ENCODE measurements at regions not wholly inside any gene's neighbourhood (a gene's known extent, or its start where the extent isn't known, plus 50 kb on each side); places are given as distances from the start of the nearest gene placed in this dataset.

DNA sequence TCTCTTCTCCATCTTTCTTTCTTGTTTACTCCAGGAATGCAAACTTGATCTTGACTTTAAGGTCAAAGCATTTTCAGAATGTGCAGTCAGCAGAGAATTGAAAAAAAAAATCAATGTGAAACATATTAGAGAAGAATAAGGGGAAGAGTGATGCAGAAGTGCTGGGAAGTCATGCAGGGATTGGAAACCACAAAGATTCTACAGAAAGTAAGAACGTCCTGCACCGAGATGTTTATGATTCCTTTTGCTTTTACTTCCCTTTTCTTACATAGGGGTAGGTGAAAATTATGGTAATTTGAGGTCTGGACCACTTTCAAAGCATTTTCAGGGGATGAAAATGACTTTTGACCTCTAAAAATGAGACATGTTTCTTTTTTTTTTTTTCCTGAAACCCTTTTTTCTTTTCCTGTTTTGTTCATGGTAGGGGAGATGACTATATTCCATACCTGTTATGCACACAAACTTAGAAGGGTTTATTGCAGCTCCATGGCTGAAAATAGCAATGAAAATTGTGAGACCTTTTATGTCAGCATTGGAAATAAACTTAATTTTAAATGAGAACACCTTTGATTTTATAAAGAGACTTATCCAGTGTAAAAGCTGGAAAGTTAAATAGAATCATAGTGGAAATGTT is 623.5 kb upstream of the TBL1XR1 start:
- no peak overlapping the region for H3K27ac ChIP-seq (ENCODE audit: low read depth, low read length)
- no peaks in the 10 kb centered on the region for H3K9me3 ChIP-seq (ENCODE audit: insufficient read depth, low read depth, low read length)
- H3K4me3 ChIP-seq (ENCODE audit: low read length): no peak overlapping the region
- peaks cover 7% of the 10 kb centered on the region; the same call in 1 of the 2 replicates for H3K4me1 ChIP-seq (ENCODE audit: insufficient read depth, low read length)
- no peak overlapping the region for H3K9ac ChIP-seq (ENCODE audit: low read depth, low read length)
- 92% methylated on average over 2 of the region's 2 CpGs for WGBS
- no peaks in the 10 kb centered on the region for H3K27me3 ChIP-seq (ENCODE audit: insufficient read depth, low read length)
- H3K36me3 ChIP-seq (ENCODE audit: insufficient read depth, low read length): no peaks in the 10 kb centered on the region

DNA sequence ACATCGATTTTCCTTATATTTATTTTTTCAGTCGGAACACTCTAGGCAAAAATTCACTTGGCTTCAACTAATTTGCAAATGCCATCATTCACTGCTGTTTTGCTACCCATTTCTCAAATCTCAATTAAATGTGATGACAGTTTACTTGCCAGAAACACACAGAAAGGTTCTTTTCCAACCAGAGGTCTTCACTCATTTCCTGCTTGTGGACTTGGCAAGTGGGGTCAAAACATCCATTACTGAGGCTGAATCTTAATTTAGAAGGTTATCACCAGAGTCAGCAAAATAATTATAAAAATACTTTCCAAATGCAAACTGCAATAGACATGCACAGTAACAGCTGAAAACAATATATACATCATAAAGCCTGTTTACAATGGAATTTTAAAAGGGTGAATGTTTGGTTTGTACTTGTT is 625.4 kb upstream of the TBL1XR1 start:
- Histone ChIP-seq H3K36me3 (ENCODE audit: insufficient read depth, low read length) (no peaks in the 10 kb centered on the region), H3K9me3 (ENCODE audit: insufficient read depth, low read depth, low read length) (no peaks in the 10 kb centered on the region), H3K27ac (ENCODE audit: low read depth, low read length) (no peak overlapping the region), H3K27me3 (ENCODE audit: insufficient read depth, low read length) (no peaks in the 10 kb centered on the region), H3K4me1 (ENCODE audit: insufficient read depth, low read length) (peaks cover 7% of the 10 kb centered on the region; the same call in 1 of the 2 replicates), H3K4me3 (ENCODE audit: low read length) (no peak overlapping the region), H3K9ac (ENCODE audit: low read depth, low read length) (no peak overlapping the region)
- WGBS: 97% methylated on average over 2 of the region's 2 CpGs

DNA sequence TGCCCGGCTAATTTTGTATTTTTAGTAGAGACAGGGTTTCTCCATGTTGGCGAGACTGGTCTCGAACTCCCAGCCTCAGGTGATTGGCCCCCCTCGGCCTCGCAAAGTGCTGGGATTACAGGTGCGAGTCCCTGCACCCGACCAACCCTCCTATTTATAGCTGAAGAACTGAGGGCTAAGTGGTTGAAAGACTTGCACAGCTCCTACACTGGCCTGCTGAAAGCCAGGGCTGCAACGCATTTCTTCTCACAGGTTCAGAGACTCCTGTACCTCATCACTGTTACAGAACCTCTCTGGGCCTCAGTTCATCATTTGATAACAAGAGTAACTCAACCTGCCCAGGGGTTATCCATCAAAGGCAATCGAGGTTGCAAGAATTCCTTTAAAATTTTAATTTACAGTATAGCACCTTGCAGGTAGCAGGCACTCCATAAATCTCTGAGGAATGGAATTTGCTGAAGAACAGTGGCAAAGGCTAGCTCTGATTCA is 626.5 kb upstream of the TBL1XR1 start:
- H3K36me3 ChIP-seq (ENCODE audit: insufficient read depth, low read length): no peaks in the 10 kb centered on the region
- H3K4me3 ChIP-seq (ENCODE audit: low read length): no peak overlapping the region
- 96% methylated on average over 9 of the region's 9 CpGs for WGBS
- no peak overlapping the region for H3K9ac ChIP-seq (ENCODE audit: low read depth, low read length)
- H3K4me1 ChIP-seq (ENCODE audit: insufficient read depth, low read length): peaks cover 7% of the 10 kb centered on the region; the same call in 1 of the 2 replicates
- no peak overlapping the region for H3K27ac ChIP-seq (ENCODE audit: low read depth, low read length)
- no peaks in the 10 kb centered on the region for H3K27me3 ChIP-seq (ENCODE audit: insufficient read depth, low read length)
- H3K9me3 ChIP-seq (ENCODE audit: insufficient read depth, low read depth, low read length): no peaks in the 10 kb centered on the region

DNA sequence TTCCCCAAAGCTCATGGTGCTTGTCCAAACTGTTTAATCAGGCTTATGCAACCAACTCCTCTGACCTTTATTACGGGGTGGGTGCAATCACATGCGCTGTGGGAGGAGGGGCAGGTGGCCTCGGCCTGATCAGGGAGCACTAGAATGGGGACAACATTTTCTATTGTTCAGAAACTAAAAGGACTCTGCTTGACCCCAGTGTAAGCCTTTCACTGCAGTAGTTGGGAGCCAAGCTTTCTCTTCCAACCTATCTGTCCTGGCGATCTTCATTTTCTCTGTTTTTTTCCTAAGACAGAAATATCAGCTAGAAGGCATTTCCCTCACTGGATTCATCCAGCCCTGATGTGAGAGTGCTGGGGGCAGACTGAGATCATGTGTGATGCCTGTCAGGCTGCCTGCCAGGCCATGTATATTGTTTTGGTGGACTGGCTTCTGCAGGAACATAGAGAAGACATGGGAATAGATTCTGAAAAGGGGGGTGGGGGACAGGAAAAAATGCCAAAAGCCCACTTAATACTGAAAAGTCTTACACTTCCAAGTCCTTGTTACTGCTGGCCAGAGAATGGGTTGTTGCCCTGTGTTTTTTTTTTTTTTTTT is 627.0 kb upstream of the TBL1XR1 start:
- H3K4me1 ChIP-seq (ENCODE audit: insufficient read depth, low read length): peaks cover 7% of the 10 kb centered on the region; the same call in 1 of the 2 replicates
- H3K27me3 ChIP-seq (ENCODE audit: insufficient read depth, low read length): no peaks in the 10 kb centered on the region
- no peak overlapping the region for H3K4me3 ChIP-seq (ENCODE audit: low read length)
- WGBS: 72% methylated on average over 4 of the region's 4 CpGs
- no peaks in the 10 kb centered on the region for H3K9me3 ChIP-seq (ENCODE audit: insufficient read depth, low read depth, low read length)
- H3K27ac ChIP-seq (ENCODE audit: low read depth, low read length): no peak overlapping the region
- H3K36me3 ChIP-seq (ENCODE audit: insufficient read depth, low read length): no peaks in the 10 kb centered on the region
- H3K9ac ChIP-seq (ENCODE audit: low read depth, low read length): no peak overlapping the region

DNA sequence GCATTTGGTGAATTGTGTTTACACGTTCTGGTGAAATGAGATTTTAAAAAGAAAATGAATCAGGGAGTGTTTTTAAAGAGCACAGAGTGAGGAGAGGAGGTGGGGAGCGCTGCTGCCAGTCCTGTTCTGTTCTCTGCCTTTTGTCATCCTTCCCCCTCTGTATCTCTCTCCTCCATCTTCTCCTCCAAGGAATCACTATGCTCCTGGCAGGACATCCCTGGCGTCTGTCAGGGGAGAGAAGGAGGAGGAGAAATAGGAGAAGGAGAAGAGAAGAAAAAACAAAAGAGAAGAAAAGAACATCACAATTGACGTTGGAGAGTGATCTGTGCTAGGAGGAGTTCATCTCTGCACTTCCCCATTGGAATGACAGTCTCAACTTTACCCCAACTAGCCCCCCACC is 627.6 kb upstream of the TBL1XR1 start:
- no peaks in the 10 kb centered on the region for H3K36me3 ChIP-seq (ENCODE audit: insufficient read depth, low read length)
- no peak overlapping the region for H3K9ac ChIP-seq (ENCODE audit: low read depth, low read length)
- H3K27me3 ChIP-seq (ENCODE audit: insufficient read depth, low read length): no peaks in the 10 kb centered on the region
- 78% methylated on average over 3 of the region's 4 CpGs for WGBS
- peaks cover 7% of the 10 kb centered on the region; the same call in 1 of the 2 replicates for H3K4me1 ChIP-seq (ENCODE audit: insufficient read depth, low read length)
- H3K9me3 ChIP-seq (ENCODE audit: insufficient read depth, low read depth, low read length): no peaks in the 10 kb centered on the region
- H3K4me3 ChIP-seq (ENCODE audit: low read length): no peak overlapping the region
- H3K27ac ChIP-seq (ENCODE audit: low read depth, low read length): no peak overlapping the region

DNA sequence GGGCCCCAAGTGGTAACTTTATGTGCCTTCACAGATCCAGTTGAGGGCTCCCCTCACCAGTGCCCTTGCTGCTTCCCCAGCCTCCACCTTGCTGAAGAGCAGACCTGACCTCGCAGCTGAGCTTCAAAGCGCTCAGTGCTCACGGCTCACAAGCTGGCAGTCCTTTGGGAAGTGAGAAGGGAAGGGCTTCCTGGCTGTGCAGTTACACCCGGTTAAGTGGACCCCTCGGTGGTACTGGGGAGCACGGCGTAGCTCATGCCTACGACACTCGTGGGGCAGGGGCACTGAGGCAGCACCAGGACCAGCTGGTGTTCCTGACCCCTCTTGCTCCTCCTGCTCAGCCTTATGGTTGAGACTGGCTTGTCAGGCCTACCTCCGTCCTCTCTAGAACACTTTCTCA is 629.0 kb upstream of the TBL1XR1 start:
- Histone ChIP-seq H3K4me3 (ENCODE audit: low read length) (no peak overlapping the region), H3K9ac (ENCODE audit: low read depth, low read length) (no peak overlapping the region), H3K36me3 (ENCODE audit: insufficient read depth, low read length) (no peaks in the 10 kb centered on the region), H3K9me3 (ENCODE audit: insufficient read depth, low read depth, low read length) (no peaks in the 10 kb centered on the region), H3K4me1 (ENCODE audit: insufficient read depth, low read length) (peaks cover 7% of the 10 kb centered on the region; the same call in 1 of the 2 replicates), H3K27me3 (ENCODE audit: insufficient read depth, low read length) (no peaks in the 10 kb centered on the region), H3K27ac (ENCODE audit: low read depth, low read length) (no peak overlapping the region)
- WGBS: 95% methylated on average over 10 of the region's 10 CpGs

DNA sequence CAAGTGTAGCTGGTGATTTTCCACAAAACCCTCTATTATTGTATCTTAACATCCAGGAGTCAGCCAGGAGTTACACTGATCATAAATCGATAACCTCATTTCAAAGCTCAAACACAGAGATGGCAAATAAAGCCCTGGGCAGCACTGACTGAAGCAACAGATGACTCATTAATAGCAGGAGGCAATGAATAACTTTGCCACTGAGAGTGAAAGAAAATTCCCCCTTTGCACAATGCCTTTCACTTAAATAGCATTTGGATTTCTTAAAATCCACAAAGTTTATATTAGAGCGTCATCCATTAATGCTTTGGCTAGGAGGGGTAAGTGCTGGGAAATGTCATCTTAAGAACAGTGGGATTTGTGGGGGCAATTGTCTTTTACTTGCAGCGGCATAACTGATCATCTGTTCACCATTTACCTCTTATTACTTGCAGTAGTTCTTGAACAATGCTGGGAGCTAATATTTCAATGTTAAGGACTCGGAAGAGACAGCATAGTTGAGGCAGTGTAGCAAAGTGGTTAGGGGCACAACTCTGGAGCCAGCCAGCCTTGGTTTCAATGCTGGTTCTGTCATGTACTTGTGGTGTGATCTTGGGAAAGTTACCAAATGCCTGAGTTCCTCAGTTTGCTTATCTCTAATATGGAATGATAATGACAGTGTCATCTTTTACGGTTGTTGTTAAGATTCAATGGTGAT is 630.4 kb upstream of the TBL1XR1 start:
- Histone ChIP-seq H3K36me3 (ENCODE audit: insufficient read depth, low read length) (no peaks in the 10 kb centered on the region), H3K9ac (ENCODE audit: low read depth, low read length) (no peak overlapping the region), H3K9me3 (ENCODE audit: insufficient read depth, low read depth, low read length) (no peaks in the 10 kb centered on the region), H3K4me1 (ENCODE audit: insufficient read depth, low read length) (peaks cover 7% of the 10 kb centered on the region; the same call in 1 of the 2 replicates), H3K4me3 (ENCODE audit: low read length) (no peak overlapping the region), H3K27ac (ENCODE audit: low read depth, low read length) (no peak overlapping the region), H3K27me3 (ENCODE audit: insufficient read depth, low read length) (no peaks in the 10 kb centered on the region)
- WGBS: 87% methylated on average over 5 of the region's 5 CpGs

DNA sequence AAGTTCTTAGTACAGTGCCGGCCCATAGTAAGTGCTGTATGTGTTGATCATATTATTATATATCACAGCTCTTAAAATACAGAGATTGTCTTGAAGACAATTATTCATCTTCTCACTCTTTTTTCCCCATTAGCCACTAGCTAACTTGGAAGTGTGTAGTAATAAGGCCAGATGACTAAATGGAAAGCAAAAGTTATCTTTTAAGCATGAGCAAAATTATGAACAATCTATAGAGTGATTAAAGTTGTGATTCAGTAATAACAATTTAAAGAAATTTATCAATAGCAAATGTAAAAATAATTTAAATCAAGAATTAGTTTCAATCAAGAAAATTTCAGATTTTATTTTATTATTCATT is 630.9 kb upstream of the TBL1XR1 start:
- Histone ChIP-seq H3K4me3 (ENCODE audit: low read length) (no peak overlapping the region), H3K9ac (ENCODE audit: low read depth, low read length) (no peak overlapping the region), H3K4me1 (ENCODE audit: insufficient read depth, low read length) (peaks cover 7% of the 10 kb centered on the region; the same call in 1 of the 2 replicates), H3K27ac (ENCODE audit: low read depth, low read length) (no peak overlapping the region), H3K27me3 (ENCODE audit: insufficient read depth, low read length) (no peaks in the 10 kb centered on the region), H3K36me3 (ENCODE audit: insufficient read depth, low read length) (no peaks in the 10 kb centered on the region), H3K9me3 (ENCODE audit: insufficient read depth, low read depth, low read length) (no peaks in the 10 kb centered on the region)
- no CpG with 5 or more reads among the region's 1 CpG for WGBS

DNA sequence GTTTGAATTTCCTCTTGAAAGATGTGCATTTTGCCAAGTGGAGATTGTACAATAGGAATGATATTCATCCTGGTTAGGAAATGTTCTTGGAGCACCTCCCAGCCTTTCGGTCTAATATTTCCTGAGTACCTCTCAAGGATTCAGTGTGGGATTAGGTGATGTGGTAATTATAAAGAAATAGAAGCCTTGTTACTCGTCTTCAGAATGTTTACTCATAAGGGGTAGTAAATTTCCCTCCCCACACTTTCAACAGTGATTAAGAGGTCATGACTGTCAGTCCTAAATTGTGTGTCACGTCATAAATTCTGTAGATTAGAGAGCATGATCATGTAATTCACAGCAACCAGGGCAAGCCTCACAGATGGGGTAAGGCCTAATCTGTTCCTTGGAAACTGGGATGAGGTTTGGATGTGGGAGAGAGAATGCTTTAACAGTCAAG is 633.1 kb upstream of the TBL1XR1 start:
- Histone ChIP-seq H3K27ac (ENCODE audit: low read depth, low read length) (no peak overlapping the region), H3K4me3 (ENCODE audit: low read length) (no peak overlapping the region), H3K9ac (ENCODE audit: low read depth, low read length) (no peak overlapping the region), H3K4me1 (ENCODE audit: insufficient read depth, low read length) (no peaks in the 10 kb centered on the region), H3K27me3 (ENCODE audit: insufficient read depth, low read length) (no peaks in the 10 kb centered on the region), H3K9me3 (ENCODE audit: insufficient read depth, low read depth, low read length) (no peaks in the 10 kb centered on the region), H3K36me3 (ENCODE audit: insufficient read depth, low read length) (no peaks in the 10 kb centered on the region)
- WGBS: 94% methylated on average over 2 of the region's 3 CpGs

DNA sequence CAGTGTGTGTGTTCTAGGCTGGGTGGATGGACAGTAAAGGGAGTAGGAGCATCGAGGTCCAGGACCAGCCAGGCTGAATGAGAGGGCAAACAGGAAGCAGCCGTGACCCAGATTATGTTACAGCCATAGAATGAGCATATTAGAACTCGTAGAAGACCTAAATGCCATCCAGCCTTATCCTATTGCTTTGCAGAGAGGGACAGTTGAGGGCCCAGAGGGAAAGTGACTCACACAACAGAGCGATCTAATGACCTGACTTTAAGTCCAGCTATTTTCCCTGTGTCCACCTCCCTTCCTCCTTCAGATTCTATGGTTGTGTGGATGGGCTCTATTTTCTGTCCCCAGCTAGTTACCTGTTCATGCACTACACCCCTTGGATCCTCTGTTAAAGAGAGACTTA is 634.1 kb upstream of the TBL1XR1 start:
- H3K27me3 ChIP-seq (ENCODE audit: insufficient read depth, low read length): no peaks in the 10 kb centered on the region
- no peaks in the 10 kb centered on the region for H3K9me3 ChIP-seq (ENCODE audit: insufficient read depth, low read depth, low read length)
- no peak overlapping the region for H3K9ac ChIP-seq (ENCODE audit: low read depth, low read length)
- H3K27ac ChIP-seq (ENCODE audit: low read depth, low read length): no peak overlapping the region
- no peaks in the 10 kb centered on the region for H3K36me3 ChIP-seq (ENCODE audit: insufficient read depth, low read length)
- H3K4me1 ChIP-seq (ENCODE audit: insufficient read depth, low read length): no peaks in the 10 kb centered on the region
- H3K4me3 ChIP-seq (ENCODE audit: low read length): no peak overlapping the region
- WGBS: 93% methylated on average over 4 of the region's 4 CpGs

DNA sequence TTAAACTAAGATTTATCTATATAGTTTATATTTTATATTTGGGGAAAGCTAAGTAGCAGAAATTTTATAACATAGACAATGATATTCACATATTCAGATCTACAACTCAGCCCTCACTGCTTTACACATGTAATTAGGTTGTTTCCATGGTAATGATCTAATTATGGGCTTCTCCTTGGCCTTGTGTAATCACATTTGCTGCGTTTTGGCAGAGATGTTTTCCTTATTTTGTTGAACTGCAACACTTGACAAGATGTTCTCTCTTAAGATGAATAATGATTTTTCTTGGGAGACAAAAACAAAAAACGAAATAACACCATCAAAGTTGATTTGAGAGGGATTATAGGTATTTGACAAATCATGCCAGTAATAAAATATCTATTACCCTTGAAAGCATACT is 635.6 kb upstream of the TBL1XR1 start:
- no peaks in the 10 kb centered on the region for H3K4me1 ChIP-seq (ENCODE audit: insufficient read depth, low read length)
- no peak overlapping the region for H3K27ac ChIP-seq (ENCODE audit: low read depth, low read length)
- no peaks in the 10 kb centered on the region for H3K27me3 ChIP-seq (ENCODE audit: insufficient read depth, low read length)
- no peak overlapping the region for H3K4me3 ChIP-seq (ENCODE audit: low read length)
- H3K9ac ChIP-seq (ENCODE audit: low read depth, low read length): no peak overlapping the region
- no peaks in the 10 kb centered on the region for H3K36me3 ChIP-seq (ENCODE audit: insufficient read depth, low read length)
- 77% methylated on average over 1 of the region's 2 CpGs for WGBS
- no peaks in the 10 kb centered on the region for H3K9me3 ChIP-seq (ENCODE audit: insufficient read depth, low read depth, low read length)

Measured in HUES64 (cell line).